ENCODE measurements at regions not wholly inside any gene's neighbourhood (a gene's known extent, or its start where the extent isn't known, plus 50 kb on each side); places are given as distances from the start of the nearest gene placed in this dataset.

- TF ChIP-seq CTCF (IDR thresholded peaks at IDR 0.05; ENCODE audit: control extremely low read depth in 1 of 3, insufficient read depth in 1 of 3, low read depth in 1 of 3, low read length in 3 of 3) (no peak), EP300 (IDR thresholded peaks at IDR 0.05; ENCODE audit: borderline replicate concordance in 1 of 2, low read depth in 2 of 2, low read length in 2 of 2) (no peak), YY1 (IDR thresholded peaks at IDR 0.05; ENCODE audit: low read depth, low read length) (no peak)
Measured at GRCh38 chr3:89713196-89713595, 605.8 kb downstream of the EPHA3 start.

Data from H1 (cell line).